HCT116 (cell line): ENCODE measurements at regions not wholly inside any gene's neighbourhood (a gene's known extent, or its start where the extent isn't known, plus 50 kb on each side); places are given as distances from the start of the nearest gene placed in this dataset.

ENCODE experiments used
- ATAC-seq: fragments of 200-7000 bp; cut with Tn5 transposase; 2 replicates; pipeline ENCODE4 v1.9.1; 2020; ENCODE audit warnings: mild to moderate bottlenecking, moderate library complexity
- BruUV-seq: library from RNA; stranded (reverse); fragments of 400-500 nt; replicated peaks from 2 replicates; lab custom pipeline; 2021; lab: Mats Ljungman, UMichigan
- CTCF ChIA-PET: fragments of 300-600 bp; sonication (Branson Sonifier 250); formaldehyde crosslinking; loops from one replicate; lab custom pipeline; 2021; ENCODE audit warnings: antibody characterized with exemption; lab: Charles Lee
- POLR2A ChIA-PET: fragments of 300-600, 350-600 bp; sonication (Branson Sonifier 250); formaldehyde crosslinking; loops from one replicate; lab custom pipeline; 2021; ENCODE audit warnings: antibody characterized with exemption; lab: Charles Lee
- RAD21 ChIA-PET, 2 experiments: fragments of 300-600 bp; sonication (Branson Sonifier 250); formaldehyde crosslinking; loops; one replicate each; lab custom pipeline; 2023; ENCODE audit warnings: low total read pairs in 2 of 2; ENCODE audit not compliant: uncharacterized antibody in 2 of 2, unreplicated experiment in 2 of 2, low non-redundant PET in 1 of 2; lab: Charles Lee
- DNase-seq: peaks from one replicate; pipeline ENCODE4 v3.0.0-alpha.2; 2010; ENCODE audit warnings: low read depth, low spot score
- H2AFZ ChIP-seq: fragments of 200-600 bp; shearing (Covaris generic), sonication (generic); 2 replicates; pipeline ENCODE4 v1.6.1; 2017; ENCODE audit warnings: low read depth, mixed run types, mixed read lengths, antibody characterized with exemption, low read length; ENCODE audit not compliant: poor library complexity, severe bottlenecking
- H3K27ac ChIP-seq: 2 replicates; pipeline ENCODE4 v1.5.1; 2012; ENCODE audit warnings: low read depth, low read length
- H3K27me3 ChIP-seq: fragments of 200-600 bp; sonication (generic); 2 replicates; pipeline ENCODE4 v1.6.1; 2016; ENCODE audit warnings: mixed run types, low read length, mixed read lengths; ENCODE audit not compliant: insufficient read depth
- H3K36me3 ChIP-seq, 2 experiments: fragments of 200-500 bp in 1 of 2; fragments of 200-600 bp in 1 of 2; sonication (Bioruptor generic) in 1 of 2; sonication (generic) in 1 of 2; 2 replicates each; pipeline versions ENCODE4 v1.5.1 to v1.6.1; 2014 to 2016; ENCODE audit warnings: low read length in 2 of 2, inconsistent platforms in 1 of 2, mixed read lengths in 1 of 2, mixed run types in 1 of 2; ENCODE audit not compliant: insufficient read depth in 2 of 2, control insufficient read depth in 1 of 2
- H3K4me1 ChIP-seq, 2 experiments: fragments of 200-600 bp in 1 of 2; sonication (generic) in 1 of 2; 2 replicates each; pipeline versions ENCODE4 v1.5.1 to v1.6.1; 2012 to 2017; ENCODE audit warnings: low read length in 2 of 2, inconsistent platforms in 1 of 2, mild to moderate bottlenecking in 1 of 2, mixed read lengths in 1 of 2, mixed run types in 1 of 2, moderate library complexity in 1 of 2; ENCODE audit not compliant: insufficient read depth in 2 of 2, control insufficient read depth in 1 of 2
- H3K4me2 ChIP-seq: fragments of 200-600 bp; sonication (generic); 2 replicates; pipeline ENCODE4 v1.6.1; 2017; ENCODE audit warnings: mixed run types, low read length, mixed read lengths
- H3K4me3 ChIP-seq, 2 experiments: fragments of 200-600 bp in 1 of 2; sonication (generic) in 1 of 2; replicated peaks in 1 of 2; 2 replicates each; pipeline ENCODE4 v1.5.1; 2011 to 2016; ENCODE audit warnings: low read length in 2 of 2, control low read depth in 1 of 2, low read depth in 1 of 2, mild to moderate bottlenecking in 1 of 2, mixed read lengths in 1 of 2, mixed run types in 1 of 2
- H3K79me2 ChIP-seq: fragments of 200-600 bp; sonication (generic); 2 replicates; pipeline ENCODE4 v1.6.1; 2017; ENCODE audit warnings: mild to moderate bottlenecking, mixed run types, low read length, moderate library complexity, mixed read lengths; ENCODE audit not compliant: insufficient read depth
- H3K9ac ChIP-seq: fragments of 200-600 bp; sonication (generic); 2 replicates; pipeline ENCODE4 v1.6.1; 2016; ENCODE audit warnings: low read length, mixed read lengths
- H3K9me2 ChIP-seq: fragments of 200-600 bp; sonication (generic), shearing (Covaris generic); 2 replicates; pipeline ENCODE4 v1.6.1; 2017; ENCODE audit warnings: mixed run types, mild to moderate bottlenecking, moderate library complexity; ENCODE audit not compliant: insufficient read depth
- H3K9me3 ChIP-seq, 2 experiments: fragments of 200-500 bp in 1 of 2; fragments of 200-600 bp in 1 of 2; sonication (Bioruptor generic) in 1 of 2; sonication (generic) in 1 of 2; 2 replicates each; pipeline ENCODE4 v1.6.1; 2014 to 2017; ENCODE audit warnings: low read length in 2 of 2, mixed read lengths in 2 of 2, inconsistent platforms in 1 of 2, low read depth in 1 of 2, mild to moderate bottlenecking in 1 of 2, mixed run types in 1 of 2, moderate library complexity in 1 of 2; ENCODE audit not compliant: control insufficient read depth in 1 of 2, insufficient read depth in 1 of 2
- H4K20me1 ChIP-seq: fragments of 200-600 bp; sonication (generic), shearing (Covaris generic); 2 replicates; pipeline ENCODE4 v1.6.1; 2017; ENCODE audit warnings: mixed run types, mild to moderate bottlenecking, moderate library complexity; ENCODE audit not compliant: insufficient read depth
- CBX3 ChIP-seq: IDR thresholded peaks from 2 replicates; pipeline ENCODE4 v1.6.1; 2012; ENCODE audit warnings: low read depth
- EGR1 ChIP-seq: IDR thresholded peaks from 2 replicates; pipeline ENCODE4 v1.6.1; 2012; ENCODE audit warnings: low read depth
- ELF1 ChIP-seq: IDR thresholded peaks from 2 replicates; pipeline ENCODE4 v1.6.1; 2012; ENCODE audit warnings: low read depth, borderline replicate concordance
- EZH2phosphoT487 ChIP-seq: fragments of 200-600 bp; IDR thresholded peaks from 2 replicates; pipeline ENCODE4 v1.6.1; 2018; ENCODE audit warnings: antibody characterized with exemption, borderline replicate concordance
- FOSL1 ChIP-seq: IDR thresholded peaks from 2 replicates; pipeline ENCODE4 v1.6.1; 2012; ENCODE audit warnings: low read depth
- JUND ChIP-seq: IDR thresholded peaks from 2 replicates; pipeline ENCODE4 v1.6.1; 2012
- POLR2A ChIP-seq: IDR thresholded peaks from 2 replicates; pipeline ENCODE4 v1.7.0; 2011; ENCODE audit warnings: borderline replicate concordance; ENCODE audit not compliant: insufficient read depth, insufficient read length; ENCODE audit errors: extremely low read depth
- POLR2AphosphoS5 ChIP-seq: IDR thresholded peaks from 2 replicates; pipeline ENCODE4 v1.6.1; 2011; ENCODE audit warnings: mild to moderate bottlenecking, low read depth, low read length, moderate library complexity
- SIN3A ChIP-seq: IDR thresholded peaks from 2 replicates; pipeline ENCODE4 v1.6.1; 2012; ENCODE audit warnings: low read depth
- SP1 ChIP-seq: IDR thresholded peaks from 2 replicates; pipeline ENCODE4 v1.6.1; 2012; ENCODE audit warnings: low read depth
- SRF ChIP-seq: IDR thresholded peaks from 2 replicates; pipeline ENCODE4 v1.6.1; 2012; ENCODE audit warnings: low read depth
- ZFX ChIP-seq: fragments of 450-650 bp; IDR thresholded peaks from 2 replicates; pipeline ENCODE4 v1.6.1; 2017
- ZNF274 ChIP-seq: fragments of 200-500 bp; sonication (Bioruptor generic); IDR thresholded peaks from 2 replicates; pipeline ENCODE4 v1.6.1; 2014; ENCODE audit warnings: mild to moderate bottlenecking, low read depth, low read length, inconsistent platforms
- intact Hi-C: fragments of 100-400 bp; cut with micrococcal nuclease; formaldehyde crosslinking; loops from 2 replicates; pipeline ENCODE4 v1.10.0; 2022
- TF ChIP-seq, protein P1 (sequence below): IDR thresholded peaks from 2 replicates; pipeline ENCODE4 v1.6.1; 2012
- TF ChIP-seq, protein P2 (sequence below), 3 experiments: fragments of 200-600 bp in 1 of 3; sonication (generic) in 1 of 3; IDR thresholded peaks in 2 of 3; conservative IDR thresholded peaks in 1 of 3; 2 replicates each; pipeline ENCODE4 v1.5.1; 2012 to 2017; ENCODE audit warnings: low read depth in 2 of 3, low read length in 2 of 3, antibody characterized with exemption in 1 of 3, borderline replicate concordance in 1 of 3, control low read depth in 1 of 3, mild to moderate bottlenecking in 1 of 3, mixed read lengths in 1 of 3, mixed run types in 1 of 3, moderate library complexity in 1 of 3; ENCODE audit not compliant: insufficient read depth in 1 of 3
- TF ChIP-seq, protein P3 (sequence below): IDR thresholded peaks from 2 replicates; pipeline ENCODE4 v1.6.1; 2012

DNA sequence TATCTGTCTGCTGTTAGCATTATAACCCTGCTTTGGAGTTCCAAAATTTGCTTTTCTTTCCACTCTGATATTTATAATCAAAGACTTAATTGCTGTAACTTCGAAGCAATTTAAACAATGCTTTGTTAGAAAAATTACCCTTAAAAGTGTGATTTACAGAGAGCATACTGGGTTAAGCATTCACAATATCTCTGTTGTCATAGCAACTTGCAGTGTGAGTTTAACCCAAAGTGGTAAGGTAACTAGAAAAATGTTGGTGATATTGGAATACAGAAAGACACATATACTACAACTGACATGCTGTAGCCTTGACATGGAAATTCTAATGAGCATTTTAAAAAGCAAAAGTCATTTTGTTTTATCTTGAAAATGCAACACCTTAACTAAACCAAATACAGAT, 70.4 kb upstream of the SMLR1 start:
- no peak for ATAC-seq
- TF ChIP-seq ELF1 (no peak), SRF (no peak), SIN3A (no peak), FOSL1 (no peak)
- TF ChIP-seq, protein P1, sequence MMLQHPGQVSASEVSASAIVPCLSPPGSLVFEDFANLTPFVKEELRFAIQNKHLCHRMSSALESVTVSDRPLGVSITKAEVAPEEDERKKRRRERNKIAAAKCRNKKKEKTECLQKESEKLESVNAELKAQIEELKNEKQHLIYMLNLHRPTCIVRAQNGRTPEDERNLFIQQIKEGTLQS, result no peak
- TF ChIP-seq, protein P2, sequence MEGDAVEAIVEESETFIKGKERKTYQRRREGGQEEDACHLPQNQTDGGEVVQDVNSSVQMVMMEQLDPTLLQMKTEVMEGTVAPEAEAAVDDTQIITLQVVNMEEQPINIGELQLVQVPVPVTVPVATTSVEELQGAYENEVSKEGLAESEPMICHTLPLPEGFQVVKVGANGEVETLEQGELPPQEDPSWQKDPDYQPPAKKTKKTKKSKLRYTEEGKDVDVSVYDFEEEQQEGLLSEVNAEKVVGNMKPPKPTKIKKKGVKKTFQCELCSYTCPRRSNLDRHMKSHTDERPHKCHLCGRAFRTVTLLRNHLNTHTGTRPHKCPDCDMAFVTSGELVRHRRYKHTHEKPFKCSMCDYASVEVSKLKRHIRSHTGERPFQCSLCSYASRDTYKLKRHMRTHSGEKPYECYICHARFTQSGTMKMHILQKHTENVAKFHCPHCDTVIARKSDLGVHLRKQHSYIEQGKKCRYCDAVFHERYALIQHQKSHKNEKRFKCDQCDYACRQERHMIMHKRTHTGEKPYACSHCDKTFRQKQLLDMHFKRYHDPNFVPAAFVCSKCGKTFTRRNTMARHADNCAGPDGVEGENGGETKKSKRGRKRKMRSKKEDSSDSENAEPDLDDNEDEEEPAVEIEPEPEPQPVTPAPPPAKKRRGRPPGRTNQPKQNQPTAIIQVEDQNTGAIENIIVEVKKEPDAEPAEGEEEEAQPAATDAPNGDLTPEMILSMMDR (IDR thresholded peaks at IDR 0.05 in 2 of 3, conservative IDR thresholded peaks at IDR 0.05 in 1 of 3; ENCODE audit: borderline replicate concordance in 1 of 3, insufficient read depth in 1 of 3, low read depth in 2 of 3, low read length in 2 of 3), result no peak
- Histone ChIP-seq H2AFZ (no peak overlapping the region), H3K4me1 (no peaks in the 10 kb centered on the region), H3K9ac (no peak overlapping the region), H3K27ac (no peak overlapping the region), H3K4me2 (no peak overlapping the region), H3K4me3 (no peak overlapping the region), H3K36me3 (no peaks in the 10 kb centered on the region), H3K27me3 (no peaks in the 10 kb centered on the region), H3K9me2 (no peaks in the 10 kb centered on the region), H3K9me3 (no peaks in the 10 kb centered on the region), H4K20me1 (no peaks in the 10 kb centered on the region), H3K79me2 (no peaks in the 10 kb centered on the region)
- ChIA-PET POLR2A (no interaction called here), RAD21 (interaction anchor here in 1 of 2 experiments (0.6 kb wide), 1 partner anchor 59 kb away, joined by 4 read pairs; no protein-coding TSS in a partner anchor), CTCF (no interaction called here)
- intact Hi-C loops, result loop anchor here (5.0 kb wide), 1 partner anchor 435 kb away; no protein-coding TSS in a partner anchor
- no peak for DNase-seq
- no TSS peak for BruUV-seq

DNA sequence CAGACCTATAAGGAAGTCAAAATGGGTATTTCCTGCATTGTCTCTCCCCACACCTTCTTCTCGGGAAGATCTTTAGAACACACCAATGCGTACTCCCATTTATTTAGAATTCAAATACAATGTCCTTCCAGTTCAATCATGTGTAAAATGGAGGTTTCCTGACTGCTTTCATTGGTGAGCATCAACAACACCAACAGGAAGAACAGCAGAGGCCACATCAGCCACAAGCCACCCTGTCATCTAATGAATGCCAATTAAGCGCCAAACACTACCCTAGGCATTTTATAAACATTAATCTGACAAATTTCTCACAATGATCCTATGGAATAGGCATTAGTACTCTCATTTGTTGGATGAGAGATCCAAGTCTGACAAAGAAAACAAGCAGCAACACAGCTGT, 68.4 kb upstream of the SMLR1 start:
- RAD21 ChIA-PET, result no interaction called here
- Histone ChIP-seq H3K9me2 (no peaks in the 10 kb centered on the region), H2AFZ (no peak overlapping the region), H4K20me1 (no peaks in the 10 kb centered on the region), H3K27me3 (no peaks in the 10 kb centered on the region), H3K27ac (no peak overlapping the region), H3K9me3 (no peaks in the 10 kb centered on the region), H3K9ac (no peak overlapping the region), H3K4me2 (no peak overlapping the region), H3K36me3 (no peaks in the 10 kb centered on the region), H3K4me3 (no peak overlapping the region), H3K79me2 (no peaks in the 10 kb centered on the region), H3K4me1 (no peaks in the 10 kb centered on the region)
- POLR2A ChIA-PET, result no interaction called here
- BruUV-seq, result no TSS peak
- DNase-seq (no peak), ATAC-seq (no peak)
- intact Hi-C loops, result loop anchor here (2.0 to 5.0 kb wide), 2 partner anchors 437 to 722 kb away; no protein-coding TSS in a partner anchor
- CTCF ChIA-PET, result interaction anchor here (1.2 to 1.6 kb wide), 2 partner anchors 61 to 465 kb away, joined by 3 to 4 read pairs; no protein-coding TSS in a partner anchor
- TF ChIP-seq ZFX, result no peak
- no peak for TF ChIP-seq EZH2phosphoT487
- TF ChIP-seq, protein P1, result no peak
- TF ChIP-seq ZNF274, result no peak
- TF ChIP-seq POLR2AphosphoS5, result no peak
- TF ChIP-seq CBX3, result no peak
- TF ChIP-seq SP1, result no peak
- TF ChIP-seq EGR1, result no peak
- TF ChIP-seq JUND, result no peak
- TF ChIP-seq, protein P3, sequence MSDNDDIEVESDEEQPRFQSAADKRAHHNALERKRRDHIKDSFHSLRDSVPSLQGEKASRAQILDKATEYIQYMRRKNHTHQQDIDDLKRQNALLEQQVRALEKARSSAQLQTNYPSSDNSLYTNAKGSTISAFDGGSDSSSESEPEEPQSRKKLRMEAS, result no peak
- TF ChIP-seq, protein P2 (IDR thresholded peaks at IDR 0.05 in 2 of 3, conservative IDR thresholded peaks at IDR 0.05 in 1 of 3; ENCODE audit: borderline replicate concordance in 1 of 3, insufficient read depth in 1 of 3, low read depth in 2 of 3, low read length in 2 of 3), result no peak
- TF ChIP-seq POLR2A, result no peak
